Fibroblast of lung (primary cell): ENCODE measurements at regions not wholly inside any gene's neighbourhood (a gene's known extent, or its start where the extent isn't known, plus 50 kb on each side); places are given as distances from the start of the nearest gene placed in this dataset.

Experiments used
- DNase-seq, 2 donors: peaks; one replicate each; pipeline versions ENCODE4 v3.0.0 to v3.0.0-alpha.2; 2010; ENCODE audit warnings: low read depth in 2 of 2
- H2AFZ ChIP-seq: 2 replicates; pipeline ENCODE4 v1.5.1; 2012; ENCODE audit warnings: low read length, control low read depth, inconsistent platforms
- H3K27ac ChIP-seq: 2 replicates; pipeline ENCODE4 v1.5.1; 2011; ENCODE audit warnings: low read length, control low read depth; ENCODE audit not compliant: insufficient read depth
- H3K27me3 ChIP-seq: 2 replicates; pipeline ENCODE4 v1.5.1; 2011; ENCODE audit warnings: mild to moderate bottlenecking, low read length; ENCODE audit not compliant: control insufficient read depth, insufficient read depth
- H3K36me3 ChIP-seq: 2 replicates; pipeline ENCODE4 v1.5.1; 2011; ENCODE audit warnings: low read length; ENCODE audit not compliant: control insufficient read depth, insufficient read depth
- H3K4me1 ChIP-seq: 2 replicates; pipeline ENCODE4 v1.5.1; 2011; ENCODE audit warnings: low read length; ENCODE audit not compliant: control insufficient read depth, insufficient read depth; ENCODE audit errors: extremely low read depth
- H3K4me2 ChIP-seq: 2 replicates; pipeline ENCODE4 v1.5.1; 2011; ENCODE audit warnings: low read length, control low read depth; ENCODE audit not compliant: insufficient read depth; ENCODE audit errors: extremely low read depth
- H3K4me3 ChIP-seq, 4 experiments: fragments of 200-600 bp in 1 of 4; sonication (generic) in 1 of 4; replicated peaks in 1 of 4; 2 replicates each; pipeline ENCODE4 v1.5.1; 2011 to 2016; ENCODE audit warnings: low read length in 4 of 4, low read depth in 3 of 4, mild to moderate bottlenecking in 3 of 4, control low read depth in 2 of 4, inconsistent platforms in 1 of 4, mixed read lengths in 1 of 4; ENCODE audit not compliant: insufficient read depth in 1 of 4; ENCODE audit errors: control extremely low read depth in 1 of 4
- H3K79me2 ChIP-seq: 2 replicates; pipeline ENCODE4 v1.5.1; 2012; ENCODE audit warnings: mild to moderate bottlenecking, low read length, inconsistent platforms; ENCODE audit not compliant: control insufficient read depth, insufficient read depth
- H3K9ac ChIP-seq: 2 replicates; pipeline ENCODE4 v1.5.1; 2011; ENCODE audit warnings: mild to moderate bottlenecking, low read length, control low read depth; ENCODE audit not compliant: insufficient read depth
- H3K9me3 ChIP-seq: 2 replicates; pipeline ENCODE4 v1.5.1; 2012; ENCODE audit warnings: low read depth, low read length; ENCODE audit not compliant: control insufficient read depth, insufficient read depth
- H4K20me1 ChIP-seq: 2 replicates; pipeline ENCODE4 v1.5.1; 2011; ENCODE audit warnings: low read length; ENCODE audit not compliant: control insufficient read depth, insufficient read depth; ENCODE audit errors: extremely low read depth
- CTCF ChIP-seq, 2 donors: IDR thresholded peaks in 1 of 2; conservative IDR thresholded peaks in 1 of 2; 1 replicate in 1 of 2; 2 replicates in 1 of 2; pipeline ENCODE4 v1.5.1; 2011 to 2012; ENCODE audit warnings: low read length in 2 of 2, control low read depth in 1 of 2, inconsistent platforms in 1 of 2, low read depth in 1 of 2, mild to moderate bottlenecking in 1 of 2
- EZH2 ChIP-seq: IDR thresholded peaks from 2 replicates; pipeline ENCODE4 v1.5.1; 2012; ENCODE audit warnings: low read length, control low read depth, mild to moderate bottlenecking; ENCODE audit errors: missing control alignments

- Histone ChIP-seq H3K4me1 (no peaks in the 10 kb centered on the region), H3K27ac (no peak overlapping the region), H2AFZ (no peak overlapping the region), H3K36me3 (no peaks in the 10 kb centered on the region), H4K20me1 (no peaks in the 10 kb centered on the region), H3K79me2 (no peaks in the 10 kb centered on the region), H3K4me3 (no peak overlapping the region), H3K27me3 (no peaks in the 10 kb centered on the region), H3K9me3 (no peaks in the 10 kb centered on the region), H3K9ac (no peak overlapping the region), H3K4me2 (no peak overlapping the region)
- no peak for DNase-seq
- TF ChIP-seq CTCF (conservative IDR thresholded peaks at IDR 0.05 in 1 of 2, IDR thresholded peaks at IDR 0.05 in 1 of 2; ENCODE audit: low read depth in 1 of 2, low read length in 2 of 2) (no peak), EZH2 (no peak)
Measured at GRCh38 chr2:139643139-139643538, 862.9 kb upstream of the NXPH2 start.

GRCh38 chr2:139631966-139632365, 851.8 kb upstream of the NXPH2 start:
- H3K27me3 ChIP-seq, result no peaks in the 10 kb centered on the region
- no peaks in the 10 kb centered on the region for H3K4me1 ChIP-seq
- no peak overlapping the region for H2AFZ ChIP-seq
- no peak overlapping the region for H3K27ac ChIP-seq
- TF ChIP-seq CTCF (conservative IDR thresholded peaks at IDR 0.05 in 1 of 2, IDR thresholded peaks at IDR 0.05 in 1 of 2; ENCODE audit: low read depth in 1 of 2, low read length in 2 of 2), result no peak
- H3K9me3 ChIP-seq, result no peaks in the 10 kb centered on the region
- H3K79me2 ChIP-seq, result no peaks in the 10 kb centered on the region
- no peak overlapping the region for H3K4me2 ChIP-seq
- no peak for DNase-seq
- H4K20me1 ChIP-seq, result no peaks in the 10 kb centered on the region
- H3K9ac ChIP-seq, result no peak overlapping the region
- no peak overlapping the region for H3K4me3 ChIP-seq
- H3K36me3 ChIP-seq, result no peaks in the 10 kb centered on the region

GRCh38 chr2:139628931-139629330, 848.7 kb upstream of the NXPH2 start:
- Histone ChIP-seq H2AFZ (no peak overlapping the region), H3K79me2 (no peaks in the 10 kb centered on the region), H3K4me1 (no peaks in the 10 kb centered on the region), H3K27me3 (no peaks in the 10 kb centered on the region), H3K27ac (no peak overlapping the region), H3K4me3 (no peak overlapping the region), H3K9ac (no peak overlapping the region), H4K20me1 (no peaks in the 10 kb centered on the region), H3K36me3 (no peaks in the 10 kb centered on the region), H3K4me2 (no peak overlapping the region), H3K9me3 (no peaks in the 10 kb centered on the region)
- DNase-seq, result no peak
- TF ChIP-seq CTCF (conservative IDR thresholded peaks at IDR 0.05 in 1 of 2, IDR thresholded peaks at IDR 0.05 in 1 of 2; ENCODE audit: low read depth in 1 of 2, low read length in 2 of 2) (no peak), EZH2 (no peak)
